OCI-LY7 (cell line): ENCODE measurements at regions not wholly inside any gene's neighbourhood (a gene's known extent, or its start where the extent isn't known, plus 50 kb on each side); places are given as distances from the start of the nearest gene placed in this dataset.

Experiments
- CTCF ChIP-seq: fragments of 200-600 bp; sonication (generic); conservative IDR thresholded peaks from 2 replicates; pipeline ENCODE4 v1.5.1; 2014; ENCODE audit warnings: mild to moderate bottlenecking, antibody characterized with exemption, low read length, moderate library complexity, mixed read lengths
- EZH2phosphoT487 ChIP-seq: fragments of 200-600 bp; sonication (generic); IDR thresholded peaks from 2 replicates; pipeline ENCODE4 v1.6.1; 2018; ENCODE audit warnings: low read depth, borderline replicate concordance, mild to moderate bottlenecking, mixed run types, antibody characterized with exemption, low read length, moderate library complexity, mixed read lengths

GRCh38 chr6:113788586-113788985 is 68.6 kb upstream of the MARCKS start:
- TF ChIP-seq CTCF (no peak), EZH2phosphoT487 (no peak)
